Head of caudate nucleus (tissue), 42 donors: ENCODE measurements at regions not wholly inside any gene's neighbourhood (a gene's known extent, or its start where the extent isn't known, plus 50 kb on each side); places are given as distances from the start of the nearest gene placed in this dataset.

Experiments used
- DNase-seq, 42 donors: peaks; one replicate each; pipeline versions ENCODE4 v3.0.0 to v3.0.0-alpha.2; 2020 to 2021; ENCODE audit warnings: mixed read lengths in 7 of 42
- intact Hi-C: fragments of 100-400 bp; cut with DNase I; formaldehyde crosslinking; loops from one replicate; pipeline ENCODE4 v1.15.0; 2022

GRCh38 chr2:128560718-128561117 is 242.1 kb upstream of the HS6ST1 start:
- intact Hi-C loops: no loop called here
- peak in 2 of 42 donors; percentile 2 to 3 for DNase-seq

- peak in 2 of 42 donors; percentile 33 to 36 for DNase-seq
- intact Hi-C loops: no loop called here
Observed at GRCh38 chr2:128562471-128563347, 244.0 kb upstream of the HS6ST1 start.

GRCh38 chr2:128563348-128563687 is 244.7 kb upstream of the HS6ST1 start:
- intact Hi-C loops: no loop called here
- peak in 34 of 42 donors; percentile 10 to 85 (median 42) for DNase-seq

GRCh38 chr2:128564131-128564530 is 245.5 kb upstream of the HS6ST1 start:
- DNase-seq: no peak
- intact Hi-C loops: no loop called here

- no peak for DNase-seq
- intact Hi-C loops: no loop called here
Observed at GRCh38 chr2:128564551-128564950, 245.9 kb upstream of the HS6ST1 start.

GRCh38 chr2:128565441-128565840 is 246.8 kb upstream of the HS6ST1 start:
- intact Hi-C loops: no loop called here
- peak in 1 of 42 donors; percentile 20 for DNase-seq

GRCh38 chr2:128566671-128567070 is 248.0 kb upstream of the HS6ST1 start:
- no peak for DNase-seq
- intact Hi-C loops: no loop called here

- DNase-seq: peak in 2 of 42 donors; percentile 5 to 24
- intact Hi-C loops: no loop called here
Observed at GRCh38 chr2:128568106-128568505, 249.4 kb upstream of the HS6ST1 start.

GRCh38 chr2:128573116-128573515 is 254.4 kb upstream of the HS6ST1 start:
- intact Hi-C loops: no loop called here
- peak in 6 of 42 donors; percentile 3 to 29 (median 18) for DNase-seq

- intact Hi-C loops: no loop called here
- peak in 6 of 42 donors; percentile 4 to 31 (median 18) for DNase-seq
Observed at GRCh38 chr2:128573531-128573930, 254.9 kb upstream of the HS6ST1 start.

GRCh38 chr2:128577141-128577930 is 258.7 kb upstream of the HS6ST1 start:
- peak in 26 of 42 donors; percentile 18 to 72 (median 44) for DNase-seq

GRCh38 chr2:128578406-128579390 is 260.0 kb upstream of the HS6ST1 start:
- DNase-seq: peak in 5 of 42 donors; percentile 2 to 29 (median 8)
- intact Hi-C loops: no loop called here

More at GRCh38 chr2:128577141-128577930, 258.7 kb upstream of the HS6ST1 start:
- intact Hi-C loops: no loop called here

GRCh38 chr2:128579825-128580224 is 261.2 kb upstream of the HS6ST1 start:
- intact Hi-C loops: no loop called here
- peak in 3 of 42 donors; percentile 6 to 25 (median 20) for DNase-seq

GRCh38 chr2:128580988-128581848 is 262.6 kb upstream of the HS6ST1 start:
- DNase-seq: peak in 1 of 42 donors; percentile 30

GRCh38 chr2:128581849-128582244 is 263.2 kb upstream of the HS6ST1 start:
- peak in 1 of 42 donors; percentile 22 for DNase-seq
- intact Hi-C loops: no loop called here

More at GRCh38 chr2:128580988-128581848, 262.6 kb upstream of the HS6ST1 start:
- intact Hi-C loops: no loop called here

GRCh38 chr2:128584296-128584890 is 265.7 kb upstream of the HS6ST1 start:
- intact Hi-C loops: no loop called here

GRCh38 chr2:128585706-128586105 is 267.0 kb upstream of the HS6ST1 start:
- intact Hi-C loops: no loop called here
- DNase-seq: no peak

More at GRCh38 chr2:128584296-128584890, 265.7 kb upstream of the HS6ST1 start:
- DNase-seq: no peak
